Fibroblast of villous mesenchyme (primary cell): ENCODE measurements at regions not wholly inside any gene's neighbourhood (a gene's known extent, or its start where the extent isn't known, plus 50 kb on each side); places are given as distances from the start of the nearest gene placed in this dataset.

Experiments used
- DNase-seq: peaks from one replicate; pipeline ENCODE4 v3.0.0-alpha.2; 2010; ENCODE audit warnings: low read depth
- H3K4me3 ChIP-seq: 2 replicates; pipeline ENCODE4 v1.5.1; 2011; ENCODE audit warnings: low read depth, mild to moderate bottlenecking, low read length
- CTCF ChIP-seq: IDR thresholded peaks from 2 replicates; pipeline ENCODE4 v1.5.1; 2012; ENCODE audit warnings: low read depth, mild to moderate bottlenecking, low read length; ENCODE audit not compliant: insufficient read depth

- no peak overlapping the region for H3K4me3 ChIP-seq
- no peak for DNase-seq
- TF ChIP-seq CTCF: no peak
These were observed 811.1 kb upstream of the RAG2 start for GRCh38 chr11:37409124-37409523.

GRCh38 chr11:37407461-37407860 is 809.4 kb upstream of the RAG2 start:
- DNase-seq: no peak
- TF ChIP-seq CTCF: no peak
- H3K4me3 ChIP-seq: no peak overlapping the region

GRCh38 chr11:37406651-37407050 is 808.6 kb upstream of the RAG2 start:
- no peak for DNase-seq
- TF ChIP-seq CTCF: no peak
- no peak overlapping the region for H3K4me3 ChIP-seq

- H3K4me3 ChIP-seq: no peak overlapping the region
- no peak for DNase-seq
- TF ChIP-seq CTCF: no peak
These were observed 806.2 kb upstream of the RAG2 start for GRCh38 chr11:37404231-37404630.

- no peak for DNase-seq
- TF ChIP-seq CTCF: no peak
- H3K4me3 ChIP-seq: no peak overlapping the region
These were observed 804.6 kb upstream of the RAG2 start for GRCh38 chr11:37402663-37403062.

GRCh38 chr11:37394236-37394870 is 796.3 kb upstream of the RAG2 start:
- H3K4me3 ChIP-seq: no peak overlapping the region
- no peak for TF ChIP-seq CTCF
- peak; percentile 2 for DNase-seq

GRCh38 chr11:37391615-37392014 is 793.6 kb upstream of the RAG2 start:
- DNase-seq: no peak
- TF ChIP-seq CTCF: no peak
- H3K4me3 ChIP-seq: no peak overlapping the region
